ENCODE measurements at regions not wholly inside any gene's neighbourhood (a gene's known extent, or its start where the extent isn't known, plus 50 kb on each side); places are given as distances from the start of the nearest gene placed in this dataset.
"Not testable (repeated sequence)": the region's sequence is repeated elsewhere in the genome, so short reads cannot be mapped to it uniquely, and the experiment has no call there.

- no peak for DNase-seq (ENCODE audit: low spot score)
Measured at GRCh38 chr6:170013815-170014214, 262.4 kb downstream of the ERMARD start.

DNA sequence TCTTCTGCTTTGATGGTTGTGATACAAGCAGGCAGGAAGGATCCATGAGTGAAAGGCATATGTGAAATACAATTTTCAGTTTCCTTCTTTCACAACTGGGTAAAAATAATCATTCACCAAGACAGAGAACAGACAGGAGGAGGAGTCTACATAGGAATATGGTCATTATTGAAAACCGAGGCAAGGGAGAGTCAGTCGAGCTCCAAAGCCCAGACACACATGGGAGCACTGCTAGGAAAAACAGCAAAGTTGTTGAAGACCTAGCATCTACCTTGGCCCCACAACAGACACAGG is 260.6 kb downstream of the ERMARD start:
- no peak for DNase-seq (ENCODE audit: low spot score)

GRCh38 chr6:170011204-170012036 is 260.0 kb downstream of the ERMARD start:
- no peak for DNase-seq (ENCODE audit: low spot score)

GRCh38 chr6:170010665-170011203 is 259.3 kb downstream of the ERMARD start:
- no peak for DNase-seq (ENCODE audit: low spot score)

DNA sequence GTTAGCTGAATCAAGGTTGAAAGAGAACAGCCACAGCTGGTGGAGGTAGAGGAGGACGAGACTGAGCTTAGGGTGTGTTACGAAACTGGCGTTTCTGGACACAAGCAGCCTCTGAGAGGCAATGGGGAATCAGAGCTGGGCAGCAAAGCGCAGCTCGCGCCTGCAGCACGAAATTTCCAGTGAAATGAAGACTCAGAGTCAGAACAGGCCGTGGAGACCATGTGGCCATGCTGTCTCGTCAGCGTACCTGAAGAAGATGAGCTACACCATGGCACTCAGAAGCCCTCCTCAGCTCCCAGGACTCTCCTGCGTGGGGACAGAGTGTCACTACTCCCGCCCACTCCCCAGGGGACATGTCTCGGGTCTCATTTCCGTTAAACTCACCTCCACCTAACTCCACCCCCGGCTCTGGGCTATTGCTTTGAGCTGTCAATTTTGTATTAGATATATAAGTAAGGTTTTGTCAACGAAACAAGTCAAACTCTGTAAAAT is 256.9 kb downstream of the ERMARD start:
- DNase-seq (ENCODE audit: low spot score) = no peak

DNA sequence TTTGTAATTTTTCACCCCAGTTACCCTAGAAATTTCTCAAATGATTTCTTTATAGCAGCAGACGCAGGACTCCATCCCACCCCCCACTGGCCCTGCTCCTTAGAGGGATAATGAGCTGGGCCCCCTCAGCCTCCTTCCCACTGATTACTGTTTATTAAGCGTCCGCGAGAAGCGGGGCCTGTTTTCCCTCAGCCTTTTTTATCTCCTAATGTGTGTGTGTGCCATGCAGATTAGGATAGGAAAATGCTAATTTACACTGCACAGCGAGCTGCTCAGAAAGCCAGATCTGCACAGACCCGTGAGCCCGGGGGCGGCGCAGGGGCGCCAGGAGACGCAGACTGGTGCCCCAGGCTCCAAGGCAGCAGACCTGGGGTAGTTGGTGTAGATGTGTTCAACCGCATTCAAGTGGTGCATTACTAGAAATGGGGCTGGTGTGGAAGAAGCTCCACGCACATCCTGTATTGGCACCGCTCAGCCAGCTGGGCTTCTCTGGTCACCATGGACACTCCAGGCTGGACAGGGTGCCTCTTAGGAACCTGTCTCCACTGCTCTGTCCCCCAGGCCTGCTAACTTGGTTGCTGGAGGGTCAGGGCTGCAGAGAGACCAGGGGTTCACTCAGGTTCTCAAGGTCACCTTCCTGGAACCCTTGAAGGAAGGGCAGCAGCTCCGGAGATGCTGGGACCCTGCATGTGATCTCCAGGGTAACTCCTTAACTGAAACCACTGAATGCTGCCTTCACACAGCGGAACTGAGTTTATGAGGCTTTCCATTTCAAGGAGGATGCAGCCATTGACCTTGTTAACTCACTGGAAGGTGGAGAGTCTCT is 256.3 kb downstream of the ERMARD start:
- DNase-seq (ENCODE audit: low spot score) = no peak

DNA sequence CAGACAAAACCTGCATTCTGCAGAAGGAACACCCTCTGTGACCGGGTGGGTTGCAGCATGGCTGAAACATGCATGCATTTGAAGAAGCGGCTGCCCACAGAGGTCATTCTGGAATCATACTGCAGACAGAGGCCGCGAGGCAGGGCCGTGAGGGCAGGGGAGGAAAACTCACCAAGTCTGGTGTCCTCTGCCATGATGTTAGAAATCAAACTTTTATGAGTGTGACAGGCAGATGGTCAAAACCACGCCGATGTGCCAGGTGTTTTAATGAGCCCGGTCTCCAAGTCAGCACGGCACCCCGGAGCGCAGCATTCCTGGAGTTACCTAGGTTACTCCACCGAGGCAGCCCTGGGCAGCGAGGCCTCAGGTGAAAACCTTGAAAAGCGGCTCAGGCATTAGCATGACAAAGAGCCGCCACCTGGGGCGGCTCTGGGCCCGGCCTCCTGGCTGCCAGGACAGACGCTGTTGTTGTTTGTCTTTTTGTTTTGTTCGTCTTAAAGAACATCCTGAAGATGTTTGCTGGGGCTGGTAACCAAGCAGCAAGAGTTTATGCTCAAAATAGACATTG is 255.6 kb downstream of the ERMARD start:
- no peak for DNase-seq (ENCODE audit: low spot score)

GRCh38 chr6:170006071-170006899 is 254.9 kb downstream of the ERMARD start:
- no peak for DNase-seq (ENCODE audit: low spot score)

GRCh38 chr6:170005665-170006064 is 254.2 kb downstream of the ERMARD start:
- no peak for DNase-seq (ENCODE audit: low spot score)

GRCh38 chr6:170004585-170005210 is 253.3 kb downstream of the ERMARD start:
- no peak for DNase-seq (ENCODE audit: low spot score)

DNA sequence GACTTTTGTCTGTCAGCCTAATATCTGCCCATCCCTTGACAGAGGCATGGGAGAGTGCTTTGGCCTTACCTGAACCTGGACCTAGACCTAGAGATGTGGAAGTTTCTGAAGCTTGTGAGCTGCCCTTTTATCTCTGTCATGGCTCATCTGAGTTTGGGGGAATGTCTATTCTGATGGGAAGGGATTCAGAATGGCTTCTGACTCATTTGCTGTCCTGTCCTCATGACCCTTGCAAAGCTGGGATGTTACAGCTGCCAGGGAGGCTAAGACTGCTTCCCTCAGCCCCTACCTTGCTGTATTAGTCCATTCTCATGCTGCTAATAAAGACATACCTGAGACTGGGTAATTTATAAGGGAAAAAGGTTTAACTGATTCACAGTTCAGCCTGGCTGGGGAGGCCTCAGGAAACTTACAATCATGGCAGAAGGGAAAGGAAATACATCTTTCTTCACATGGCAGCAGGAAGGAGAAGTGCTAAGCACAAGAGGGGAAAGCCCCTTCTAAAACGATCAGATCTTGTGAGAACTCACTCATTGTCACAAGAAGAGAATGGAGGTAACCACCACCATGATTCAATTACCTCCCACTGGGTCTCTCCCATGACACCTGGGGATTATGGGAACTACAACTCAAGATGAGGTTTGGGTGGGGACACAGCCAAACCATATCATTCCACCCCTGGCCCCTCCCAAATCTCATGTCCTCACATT is 252.2 kb downstream of the ERMARD start:
- DNase-seq (ENCODE audit: low spot score) = no peak

DNA sequence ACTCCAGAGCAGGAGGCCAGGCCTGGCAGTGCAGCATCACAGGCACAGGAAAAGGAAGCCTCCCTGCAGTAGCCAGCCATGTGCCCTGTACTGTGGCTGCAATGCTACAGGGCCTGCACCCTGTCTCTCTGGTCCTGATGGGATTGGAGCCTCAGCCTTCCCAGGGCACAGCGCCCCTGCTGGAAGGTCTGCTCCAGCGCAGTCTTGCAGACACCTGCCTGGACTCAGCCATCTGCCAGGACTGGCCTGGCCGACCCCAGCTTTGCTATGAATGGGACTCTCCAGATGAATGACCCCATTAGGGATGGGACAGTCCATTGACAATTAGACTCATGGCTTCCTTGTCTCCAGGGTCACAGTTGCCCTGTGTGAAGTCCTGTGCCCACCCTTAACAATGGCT is 251.6 kb downstream of the ERMARD start:
- DNase-seq (ENCODE audit: low spot score) = no peak

GRCh38 chr6:170001782-170002181 is 250.4 kb downstream of the ERMARD start:
- DNase-seq (ENCODE audit: low spot score) = not testable (repeated sequence)

DNA sequence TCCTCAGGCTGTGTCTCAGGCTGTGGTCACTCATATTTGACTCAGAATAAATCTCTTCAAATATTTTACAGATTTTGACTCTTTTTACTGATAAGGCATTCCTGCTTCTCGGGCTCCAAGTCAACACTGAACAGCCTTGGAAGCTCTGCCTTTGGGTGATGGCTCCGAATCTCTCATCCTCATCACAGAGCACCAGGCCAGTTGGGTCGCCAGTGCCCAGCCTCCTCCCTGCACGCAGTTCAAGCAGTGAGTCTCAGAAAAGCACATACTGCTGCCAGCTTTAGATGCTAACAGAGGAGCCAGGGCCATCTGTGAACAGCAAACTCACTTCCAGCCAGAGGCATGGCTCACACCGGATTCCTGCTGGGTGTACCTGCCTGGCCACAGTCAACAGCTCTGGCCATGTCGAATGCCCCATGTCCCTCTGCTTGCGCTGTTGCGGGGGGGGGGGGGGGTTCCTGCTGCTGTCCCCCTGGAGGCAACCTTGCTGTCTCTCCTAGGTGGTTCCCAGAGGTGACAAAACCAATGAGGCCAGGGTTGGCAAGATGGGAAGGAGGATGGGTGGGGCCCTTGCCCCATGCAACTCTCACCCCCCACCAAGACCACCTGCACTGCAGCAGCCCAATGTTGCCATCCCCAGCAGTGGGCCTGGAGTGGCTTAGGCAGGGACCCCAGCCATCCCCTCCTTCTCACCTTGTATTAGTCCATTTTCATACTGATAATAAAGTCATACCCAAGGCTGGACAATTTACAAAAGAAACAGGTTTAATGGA is 248.8 kb downstream of the ERMARD start:
- DNase-seq (ENCODE audit: low spot score) = no peak

DNA sequence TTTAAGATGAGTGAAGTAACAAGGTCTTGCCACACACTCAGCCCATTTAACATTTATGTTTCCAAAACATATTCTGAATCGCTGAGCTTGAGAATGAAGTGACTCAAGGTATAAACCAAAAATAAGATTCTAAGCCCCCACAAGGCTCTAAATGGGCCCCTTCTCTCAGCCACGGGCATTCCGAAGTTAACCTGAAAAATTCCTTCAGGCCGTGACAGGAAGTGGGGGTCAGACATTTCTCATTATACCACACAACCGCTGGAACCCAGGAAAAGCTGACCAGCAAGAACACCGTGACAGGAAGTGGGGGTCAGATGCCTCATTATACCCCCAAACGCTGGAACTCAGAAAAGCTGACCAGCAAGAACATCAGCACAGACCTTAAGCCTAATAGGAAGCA is 247.9 kb downstream of the ERMARD start:
- DNase-seq (ENCODE audit: low spot score) = no peak

GRCh38 chr6:169998457-169998856 is 247.0 kb downstream of the ERMARD start:
- DNase-seq (ENCODE audit: low spot score) = no peak

- DNase-seq (ENCODE audit: low spot score) = no peak
Measured at GRCh38 chr6:169997930-169998218, 246.5 kb downstream of the ERMARD start.

- DNase-seq (ENCODE audit: low spot score) = no peak
Measured at GRCh38 chr6:169997187-169997929, 245.9 kb downstream of the ERMARD start.

GRCh38 chr6:169996378-169997051 is 245.1 kb downstream of the ERMARD start:
- no peak for DNase-seq (ENCODE audit: low spot score)
